Ishikawa (cell line): ENCODE measurements at regions not wholly inside any gene's neighbourhood (a gene's known extent, or its start where the extent isn't known, plus 50 kb on each side); places are given as distances from the start of the nearest gene placed in this dataset.

Experiments
- CEBPB ChIP-seq: IDR thresholded peaks from 2 replicates; pipeline ENCODE4 v1.6.1; 2012
- CREB1 ChIP-seq: IDR thresholded peaks from 2 replicates; pipeline ENCODE4 v1.6.1; 2012; ENCODE audit warnings: low read depth
- EGR1 ChIP-seq: IDR thresholded peaks from 2 replicates; pipeline ENCODE4 v1.6.1; 2012
- EP300 ChIP-seq: IDR thresholded peaks from 2 replicates; pipeline ENCODE4 v1.6.1; 2012; ENCODE audit warnings: borderline replicate concordance
- FOXM1 ChIP-seq: IDR thresholded peaks from 2 replicates; pipeline ENCODE4 v1.6.1; 2012; ENCODE audit warnings: low read depth, borderline replicate concordance
- RAD21 ChIP-seq: IDR thresholded peaks from 2 replicates; pipeline ENCODE4 v1.6.1; 2012; ENCODE audit warnings: low read depth
- TAF1 ChIP-seq: IDR thresholded peaks from 2 replicates; pipeline ENCODE4 v1.6.1; 2012; ENCODE audit warnings: low read depth, mild to moderate bottlenecking
- TCF12 ChIP-seq: IDR thresholded peaks from 2 replicates; pipeline ENCODE4 v1.6.1; 2012; ENCODE audit warnings: low read depth
- TEAD4 ChIP-seq: IDR thresholded peaks from 2 replicates; pipeline ENCODE4 v1.6.1; 2012
- YY1 ChIP-seq: IDR thresholded peaks from 2 replicates; pipeline ENCODE4 v1.6.1; 2012; ENCODE audit warnings: low read depth
- ZBTB7A ChIP-seq: IDR thresholded peaks from 2 replicates; pipeline ENCODE4 v1.6.1; 2012; ENCODE audit warnings: low read depth
- TF ChIP-seq, protein P1 (sequence below): IDR thresholded peaks from 2 replicates; pipeline ENCODE4 v1.6.1; 2012
- TF ChIP-seq, protein P2 (sequence below): IDR thresholded peaks from 2 replicates; pipeline ENCODE4 v1.6.1; 2012; ENCODE audit warnings: low read depth, mild to moderate bottlenecking
- TF ChIP-seq, protein P3 (sequence below): IDR thresholded peaks from 2 replicates; pipeline ENCODE4 v1.6.1; 2012

DNA sequence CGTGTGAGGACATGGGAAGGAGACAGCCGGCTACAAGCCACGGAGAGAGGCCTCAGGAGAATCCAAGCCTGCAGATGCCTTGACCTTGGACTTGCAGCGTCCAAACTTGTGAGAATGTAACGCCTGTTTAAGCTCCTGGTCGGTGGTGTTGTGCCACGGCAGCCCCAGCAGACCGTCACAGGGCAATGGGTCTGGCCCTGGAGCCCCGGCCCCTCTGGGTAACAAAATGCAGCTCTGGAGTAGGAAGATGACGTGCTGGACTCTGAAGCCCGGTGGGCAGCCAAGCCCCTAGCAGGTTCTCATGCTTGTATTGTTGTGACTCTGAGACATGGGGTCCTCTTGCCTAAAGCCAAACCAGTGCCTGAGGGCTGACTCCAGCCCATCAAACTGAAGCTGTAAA, 174.7 kb downstream of the IRX2 start:
- TF ChIP-seq, protein P1, sequence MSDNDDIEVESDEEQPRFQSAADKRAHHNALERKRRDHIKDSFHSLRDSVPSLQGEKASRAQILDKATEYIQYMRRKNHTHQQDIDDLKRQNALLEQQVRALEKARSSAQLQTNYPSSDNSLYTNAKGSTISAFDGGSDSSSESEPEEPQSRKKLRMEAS: no peak
- TF ChIP-seq TAF1 (no peak), TCF12 (no peak), YY1 (no peak), ZBTB7A (no peak), EP300 (no peak), FOXM1 (no peak), CEBPB (no peak), CREB1 (no peak), TEAD4 (no peak), EGR1 (no peak), RAD21 (no peak)
- TF ChIP-seq, protein P2, sequence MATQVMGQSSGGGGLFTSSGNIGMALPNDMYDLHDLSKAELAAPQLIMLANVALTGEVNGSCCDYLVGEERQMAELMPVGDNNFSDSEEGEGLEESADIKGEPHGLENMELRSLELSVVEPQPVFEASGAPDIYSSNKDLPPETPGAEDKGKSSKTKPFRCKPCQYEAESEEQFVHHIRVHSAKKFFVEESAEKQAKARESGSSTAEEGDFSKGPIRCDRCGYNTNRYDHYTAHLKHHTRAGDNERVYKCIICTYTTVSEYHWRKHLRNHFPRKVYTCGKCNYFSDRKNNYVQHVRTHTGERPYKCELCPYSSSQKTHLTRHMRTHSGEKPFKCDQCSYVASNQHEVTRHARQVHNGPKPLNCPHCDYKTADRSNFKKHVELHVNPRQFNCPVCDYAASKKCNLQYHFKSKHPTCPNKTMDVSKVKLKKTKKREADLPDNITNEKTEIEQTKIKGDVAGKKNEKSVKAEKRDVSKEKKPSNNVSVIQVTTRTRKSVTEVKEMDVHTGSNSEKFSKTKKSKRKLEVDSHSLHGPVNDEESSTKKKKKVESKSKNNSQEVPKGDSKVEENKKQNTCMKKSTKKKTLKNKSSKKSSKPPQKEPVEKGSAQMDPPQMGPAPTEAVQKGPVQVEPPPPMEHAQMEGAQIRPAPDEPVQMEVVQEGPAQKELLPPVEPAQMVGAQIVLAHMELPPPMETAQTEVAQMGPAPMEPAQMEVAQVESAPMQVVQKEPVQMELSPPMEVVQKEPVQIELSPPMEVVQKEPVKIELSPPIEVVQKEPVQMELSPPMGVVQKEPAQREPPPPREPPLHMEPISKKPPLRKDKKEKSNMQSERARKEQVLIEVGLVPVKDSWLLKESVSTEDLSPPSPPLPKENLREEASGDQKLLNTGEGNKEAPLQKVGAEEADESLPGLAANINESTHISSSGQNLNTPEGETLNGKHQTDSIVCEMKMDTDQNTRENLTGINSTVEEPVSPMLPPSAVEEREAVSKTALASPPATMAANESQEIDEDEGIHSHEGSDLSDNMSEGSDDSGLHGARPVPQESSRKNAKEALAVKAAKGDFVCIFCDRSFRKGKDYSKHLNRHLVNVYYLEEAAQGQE: no peak
- TF ChIP-seq, protein P3, sequence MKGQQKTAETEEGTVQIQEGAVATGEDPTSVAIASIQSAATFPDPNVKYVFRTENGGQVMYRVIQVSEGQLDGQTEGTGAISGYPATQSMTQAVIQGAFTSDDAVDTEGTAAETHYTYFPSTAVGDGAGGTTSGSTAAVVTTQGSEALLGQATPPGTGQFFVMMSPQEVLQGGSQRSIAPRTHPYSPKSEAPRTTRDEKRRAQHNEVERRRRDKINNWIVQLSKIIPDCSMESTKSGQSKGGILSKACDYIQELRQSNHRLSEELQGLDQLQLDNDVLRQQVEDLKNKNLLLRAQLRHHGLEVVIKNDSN: no peak
